ENCODE measurements at regions not wholly inside any gene's neighbourhood (a gene's known extent, or its start where the extent isn't known, plus 50 kb on each side); places are given as distances from the start of the nearest gene placed in this dataset.

DNA sequence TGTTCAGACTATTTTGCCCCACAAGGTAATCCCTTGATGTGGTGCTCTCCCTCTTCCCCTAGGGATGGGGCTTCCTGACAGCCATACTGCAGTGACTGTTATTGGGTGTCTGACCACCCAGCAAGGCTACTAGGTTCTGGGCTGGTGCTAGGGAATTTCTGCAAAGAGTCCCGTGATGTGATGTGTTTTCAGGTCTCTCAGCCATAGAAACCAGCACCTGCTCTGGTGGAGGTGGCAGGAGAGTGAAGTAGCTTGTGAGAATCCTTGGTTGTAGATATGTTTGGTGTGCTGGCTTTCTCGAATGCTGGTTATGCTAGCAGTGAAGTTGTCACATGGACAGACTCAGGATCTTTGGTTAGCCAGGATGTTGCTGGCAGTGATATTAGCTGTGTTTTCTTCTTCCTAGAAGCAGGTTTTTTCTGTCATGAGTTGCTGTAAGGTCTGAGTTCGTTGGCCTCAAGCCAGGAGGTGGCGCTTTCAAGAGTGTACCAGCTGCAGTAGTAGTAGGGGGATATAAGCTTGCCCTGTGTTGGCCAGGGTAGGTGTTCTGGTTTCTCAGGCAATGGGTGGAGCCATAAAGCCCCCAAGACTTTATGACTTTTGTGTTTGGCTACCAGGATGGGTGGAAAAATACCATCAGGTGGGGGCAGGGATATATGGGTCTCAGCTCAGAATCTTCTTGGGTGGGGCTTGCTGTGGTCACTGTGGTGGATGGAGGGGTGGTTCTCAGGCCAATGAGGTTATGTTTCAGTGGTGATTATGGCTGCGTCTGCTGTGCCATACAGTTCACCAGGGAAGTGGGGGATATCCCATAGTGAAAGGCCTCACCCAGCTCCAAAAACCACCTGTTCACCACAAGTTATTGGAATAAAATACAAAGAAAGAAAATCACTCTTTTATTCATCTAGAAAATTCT is 1112.3 kb downstream of the KCNT2 start:
- Histone ChIP-seq H3K9ac (ENCODE audit: insufficient read depth in 1 of 2, low read length in 2 of 2) (no peak overlapping the region), H3K36me3 (ENCODE audit: control insufficient read depth in 4 of 4, insufficient read depth in 4 of 4, low read length in 4 of 4) (no peaks in the 10 kb centered on the region), H3K9me3 (ENCODE audit: control insufficient read depth in 4 of 4, insufficient read depth in 3 of 4, low read length in 3 of 4) (peaks cover 0 to 6% (median 1%) of the 10 kb centered on the region in 4 donors), H3K27ac (ENCODE audit: low read depth in 1 of 2, low read length in 1 of 2) (no peak overlapping the region), H3K4me3 (no peak overlapping the region), H3K27me3 (ENCODE audit: control insufficient read depth in 3 of 3, insufficient read depth in 3 of 3, low read length in 2 of 3) (no peaks in the 10 kb centered on the region), H3K4me1 (ENCODE audit: control insufficient read depth in 5 of 5, insufficient read depth in 5 of 5, low read length in 5 of 5) (no peaks in the 10 kb centered on the region)
- WGBS, 2 donors, result 67 to 80% methylated on average over 5 of the region's 5 CpGs
- no peak for DNase-seq
- ATAC-seq (ENCODE audit: insufficient read depth, low FRiP score), result no peak
- TF ChIP-seq, protein P1, sequence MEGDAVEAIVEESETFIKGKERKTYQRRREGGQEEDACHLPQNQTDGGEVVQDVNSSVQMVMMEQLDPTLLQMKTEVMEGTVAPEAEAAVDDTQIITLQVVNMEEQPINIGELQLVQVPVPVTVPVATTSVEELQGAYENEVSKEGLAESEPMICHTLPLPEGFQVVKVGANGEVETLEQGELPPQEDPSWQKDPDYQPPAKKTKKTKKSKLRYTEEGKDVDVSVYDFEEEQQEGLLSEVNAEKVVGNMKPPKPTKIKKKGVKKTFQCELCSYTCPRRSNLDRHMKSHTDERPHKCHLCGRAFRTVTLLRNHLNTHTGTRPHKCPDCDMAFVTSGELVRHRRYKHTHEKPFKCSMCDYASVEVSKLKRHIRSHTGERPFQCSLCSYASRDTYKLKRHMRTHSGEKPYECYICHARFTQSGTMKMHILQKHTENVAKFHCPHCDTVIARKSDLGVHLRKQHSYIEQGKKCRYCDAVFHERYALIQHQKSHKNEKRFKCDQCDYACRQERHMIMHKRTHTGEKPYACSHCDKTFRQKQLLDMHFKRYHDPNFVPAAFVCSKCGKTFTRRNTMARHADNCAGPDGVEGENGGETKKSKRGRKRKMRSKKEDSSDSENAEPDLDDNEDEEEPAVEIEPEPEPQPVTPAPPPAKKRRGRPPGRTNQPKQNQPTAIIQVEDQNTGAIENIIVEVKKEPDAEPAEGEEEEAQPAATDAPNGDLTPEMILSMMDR (IDR thresholded peaks at IDR 0.05; ENCODE audit: control extremely low read depth, extremely low read depth), result no peak

DNA sequence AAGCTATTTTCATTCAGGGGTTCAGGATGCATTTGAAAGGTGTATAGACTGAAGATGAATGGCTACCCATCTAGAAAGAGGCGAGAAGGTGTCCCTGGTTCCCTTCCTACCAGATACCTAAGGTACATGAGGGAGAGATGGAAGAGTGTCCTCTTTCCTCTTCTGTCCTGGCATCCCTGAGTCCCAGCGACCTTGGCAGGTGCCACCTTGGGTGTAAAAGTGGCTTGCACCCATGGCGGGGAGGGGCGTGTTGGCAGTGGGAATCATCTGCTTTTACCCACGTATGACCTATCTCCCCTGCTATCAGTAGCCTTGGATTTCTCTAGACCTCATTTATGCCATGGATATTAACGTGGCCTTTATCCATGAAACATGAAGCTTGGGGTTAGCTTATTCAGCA is 1126.1 kb downstream of the KCNT2 start:
- Histone ChIP-seq H3K4me1 (ENCODE audit: control insufficient read depth in 5 of 5, insufficient read depth in 5 of 5, low read length in 5 of 5) (no peaks in the 10 kb centered on the region), H3K4me3 (no peak overlapping the region), H3K27ac (ENCODE audit: low read depth in 1 of 2, low read length in 1 of 2) (no peak overlapping the region), H3K9me3 (ENCODE audit: control insufficient read depth in 4 of 4, insufficient read depth in 3 of 4, low read length in 3 of 4) (peaks cover 0 to 4% (median under 1%) of the 10 kb centered on the region in 4 donors), H3K36me3 (ENCODE audit: control insufficient read depth in 4 of 4, insufficient read depth in 4 of 4, low read length in 4 of 4) (no peaks in the 10 kb centered on the region), H3K9ac (ENCODE audit: insufficient read depth in 1 of 2, low read length in 2 of 2) (no peak overlapping the region), H3K27me3 (ENCODE audit: control insufficient read depth in 3 of 3, insufficient read depth in 3 of 3, low read length in 2 of 3) (no peaks in the 10 kb centered on the region)
- TF ChIP-seq, protein P1 (IDR thresholded peaks at IDR 0.05; ENCODE audit: control extremely low read depth, extremely low read depth), result no peak
- DNase-seq (no peak), ATAC-seq (ENCODE audit: insufficient read depth, low FRiP score) (no peak)
- 80 to 86% methylated on average over 6 of the region's 6 CpGs for WGBS, 2 donors

GRCh38 chr1:195481293-195481692 is 1126.9 kb downstream of the KCNT2 start:
- Histone ChIP-seq H3K9ac (ENCODE audit: insufficient read depth in 1 of 2, low read length in 2 of 2) (no peak overlapping the region), H3K4me3 (no peak overlapping the region), H3K9me3 (ENCODE audit: control insufficient read depth in 4 of 4, insufficient read depth in 3 of 4, low read length in 3 of 4) (peaks cover 0 to 4% (median under 1%) of the 10 kb centered on the region in 4 donors), H3K36me3 (ENCODE audit: control insufficient read depth in 4 of 4, insufficient read depth in 4 of 4, low read length in 4 of 4) (no peaks in the 10 kb centered on the region), H3K27me3 (ENCODE audit: control insufficient read depth in 3 of 3, insufficient read depth in 3 of 3, low read length in 2 of 3) (no peaks in the 10 kb centered on the region), H3K27ac (ENCODE audit: low read depth in 1 of 2, low read length in 1 of 2) (no peak overlapping the region), H3K4me1 (ENCODE audit: control insufficient read depth in 5 of 5, insufficient read depth in 5 of 5, low read length in 5 of 5) (no peaks in the 10 kb centered on the region)
- ATAC-seq (ENCODE audit: insufficient read depth, low FRiP score) (no peak), DNase-seq (peak in 1 of 3 donors; percentile 3)
- 85 to 88% methylated on average over 3 of the region's 3 CpGs for WGBS, 2 donors
- TF ChIP-seq, protein P1 (IDR thresholded peaks at IDR 0.05; ENCODE audit: control extremely low read depth, extremely low read depth), result no peak

All from lung (tissue), 11 donors.